Activated CD4-positive, alpha-beta T cell treated with anti-CD3 and anti-CD28 coated beads for 36 hours (primary cell): ENCODE measurements at regions not wholly inside any gene's neighbourhood (a gene's known extent, or its start where the extent isn't known, plus 50 kb on each side); places are given as distances from the start of the nearest gene placed in this dataset.
A peak's percentile ranks its signal among the peaks of the same experiment; 100 is the strongest.

Experiments
- ATAC-seq: fragments of 200-7000 bp; cut with Tn5 transposase; one replicate; pipeline ENCODE4 v1.10.0; 2021; ENCODE audit warnings: mild to moderate bottlenecking, moderate library complexity
- CTCF ChIA-PET: fragments of 350-600 bp; sonication (Branson Sonifier 250); formaldehyde crosslinking; loops from one replicate; lab custom pipeline; 2021; ENCODE audit warnings: antibody characterized with exemption; lab: Charles Lee
- POLR2A ChIA-PET: fragments of 350-600 bp; sonication (Branson Sonifier 250); formaldehyde crosslinking; loops from one replicate; lab custom pipeline; 2021; ENCODE audit warnings: antibody characterized with exemption, inconsistent platforms; lab: Charles Lee
- DNase-seq: peaks from one replicate; pipeline ENCODE4 v3.0.0-alpha.2; 2020
- H3K27ac Mint-ChIP-seq: one replicate; pipeline ENCODE4 v1.8.0; 2021; ENCODE audit warnings: mixed read lengths
- H3K27me3 Mint-ChIP-seq: one replicate; pipeline ENCODE4 v1.8.0; 2021; ENCODE audit warnings: mixed read lengths
- H3K36me3 Mint-ChIP-seq: one replicate; pipeline ENCODE4 v1.8.0; 2021; ENCODE audit warnings: low read depth, mixed read lengths
- H3K4me1 Mint-ChIP-seq: one replicate; pipeline ENCODE4 v1.8.0; 2021; ENCODE audit warnings: mixed read lengths
- H3K4me3 Mint-ChIP-seq: one replicate; pipeline ENCODE4 v1.8.0; 2021; ENCODE audit warnings: mild to moderate bottlenecking, moderate library complexity, mixed read lengths
- H3K9me3 Mint-ChIP-seq: one replicate; pipeline ENCODE4 v1.8.0; 2021; ENCODE audit warnings: low read depth, mixed read lengths
- intact Hi-C, 2 experiments: fragments of 100-400 bp; cut with DNase I in 1 of 2; cut with micrococcal nuclease in 1 of 2; formaldehyde crosslinking; loops; one replicate each; pipeline versions ENCODE4 v1.14.2 to v1.15.1; 2022 to 2024; cut with DNase I, micrococcal nuclease

DNA sequence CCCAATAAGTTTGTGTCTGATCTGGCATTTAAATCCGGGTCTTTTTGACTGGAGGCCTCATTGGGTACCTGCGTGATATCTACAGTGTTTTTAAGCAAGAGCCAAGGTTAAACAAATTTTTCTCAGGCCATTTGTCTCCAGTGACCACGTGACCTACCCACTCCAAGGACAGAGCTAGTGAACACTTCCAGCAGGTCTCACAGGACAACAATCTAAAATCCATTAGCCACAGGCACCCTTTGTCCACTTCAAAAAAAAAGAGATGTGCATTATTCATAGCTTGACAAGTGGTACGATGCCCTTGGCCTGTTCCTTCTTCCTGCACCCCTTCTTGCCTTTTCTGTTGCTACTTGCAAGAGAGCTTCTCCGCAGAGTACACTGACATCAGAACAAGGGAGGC lies 109.6 kb upstream of the GSC start:
- intact Hi-C loops = no loop called here
- DNase-seq (no peak), ATAC-seq (no peak)
- ChIA-PET CTCF (interaction anchor here (0.6 kb wide), 1 partner anchor 131 kb away, joined by 4 read pairs; no protein-coding TSS in a partner anchor), POLR2A (interaction anchor here (0.5 kb wide), 1 partner anchor 149 kb away, joined by 3 read pairs; no protein-coding TSS in a partner anchor)
- Mint-ChIP-seq H3K36me3 (no peaks in the 10 kb centered on the region), H3K4me1 (no peaks in the 10 kb centered on the region), H3K4me3 (no peak overlapping the region), H3K9me3 (no peaks in the 10 kb centered on the region), H3K27me3 (peaks cover 6% of the 10 kb centered on the region), H3K27ac (no peak overlapping the region)

DNA sequence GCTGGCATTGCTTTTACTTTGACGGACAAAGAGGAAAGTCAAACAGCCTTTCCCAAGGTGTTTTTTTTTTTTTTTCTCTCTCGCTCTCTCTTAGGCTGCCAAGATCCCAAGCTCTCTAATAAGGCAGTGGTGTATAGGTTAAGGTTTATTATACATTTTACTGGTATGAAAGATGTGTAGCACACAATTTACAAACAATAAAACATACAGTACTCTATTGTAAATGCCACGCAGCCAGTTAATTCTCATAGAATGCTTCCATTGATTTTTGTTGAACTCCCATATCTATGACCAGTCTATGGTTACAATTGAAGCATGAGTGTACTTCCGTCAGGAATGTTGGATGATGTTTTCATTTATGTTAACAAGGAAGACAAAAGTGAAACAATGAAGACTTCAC lies 106.4 kb upstream of the GSC start:
- H3K4me1 Mint-ChIP-seq = no peaks in the 10 kb centered on the region

DNA sequence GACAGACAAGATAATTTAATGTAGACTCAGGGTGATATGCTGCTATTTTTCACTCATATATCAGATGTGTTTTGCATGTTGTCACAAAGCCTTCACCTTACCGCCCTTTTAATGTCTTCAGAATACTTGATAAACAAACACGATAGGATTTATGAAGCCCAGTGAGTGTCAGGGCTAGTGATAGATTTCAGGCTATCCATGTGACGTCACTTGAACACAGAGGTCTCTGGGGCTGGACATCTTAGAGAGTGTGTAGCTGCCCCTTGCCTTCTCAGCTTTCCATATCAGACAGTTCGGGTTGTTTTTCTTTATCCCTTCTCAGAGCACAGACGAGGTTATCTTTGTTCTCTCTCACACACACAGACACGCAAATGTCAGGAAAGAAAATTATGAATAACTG lies 105.3 kb upstream of the GSC start:
- H3K4me3 Mint-ChIP-seq = no peak overlapping the region
- CTCF ChIA-PET = no interaction called here
- ATAC-seq = no peak

More for the DNA sequence above, 106.4 kb upstream of the GSC start:
- DNase-seq (no peak), ATAC-seq (no peak)
- no peak overlapping the region for H3K4me3 Mint-ChIP-seq
- intact Hi-C loops = no loop called here
- no peak overlapping the region for H3K27ac Mint-ChIP-seq
- CTCF ChIA-PET = no interaction called here
- peaks cover 9% of the 10 kb centered on the region for H3K27me3 Mint-ChIP-seq
- H3K36me3 Mint-ChIP-seq = no peaks in the 10 kb centered on the region
- POLR2A ChIA-PET = no interaction called here
- no peaks in the 10 kb centered on the region for H3K9me3 Mint-ChIP-seq

DNA sequence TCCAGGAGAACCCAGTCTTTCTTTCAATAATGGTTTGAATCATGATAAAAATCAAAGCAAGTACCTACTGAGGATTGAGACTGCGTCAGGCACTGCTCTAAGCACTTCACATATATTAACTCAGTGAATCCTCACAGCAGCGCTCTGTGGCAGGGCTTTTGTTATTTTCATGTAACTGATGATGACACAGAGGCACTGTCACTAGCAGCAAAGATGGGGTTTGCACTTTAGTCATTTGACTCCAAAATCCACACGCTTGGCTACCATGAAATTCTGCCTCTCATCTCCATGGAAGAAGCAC lies 98.8 kb upstream of the GSC start:
- DNase-seq = no peak
- Mint-ChIP-seq H3K9me3 (no peaks in the 10 kb centered on the region), H3K36me3 (no peaks in the 10 kb centered on the region), H3K4me3 (no peak overlapping the region), H3K4me1 (no peaks in the 10 kb centered on the region), H3K27me3 (peaks cover 20% of the 10 kb centered on the region), H3K27ac (no peak overlapping the region)
- ChIA-PET POLR2A (no interaction called here), CTCF (no interaction called here)
- intact Hi-C loops = no loop called here
- ATAC-seq = no peak

More for the DNA sequence above, 105.3 kb upstream of the GSC start:
- Mint-ChIP-seq H3K27ac (no peak overlapping the region), H3K9me3 (no peaks in the 10 kb centered on the region), H3K36me3 (no peaks in the 10 kb centered on the region), H3K4me1 (no peaks in the 10 kb centered on the region), H3K27me3 (peaks cover 12% of the 10 kb centered on the region)
- no peak for DNase-seq
- intact Hi-C loops = no loop called here
- POLR2A ChIA-PET = no interaction called here

DNA sequence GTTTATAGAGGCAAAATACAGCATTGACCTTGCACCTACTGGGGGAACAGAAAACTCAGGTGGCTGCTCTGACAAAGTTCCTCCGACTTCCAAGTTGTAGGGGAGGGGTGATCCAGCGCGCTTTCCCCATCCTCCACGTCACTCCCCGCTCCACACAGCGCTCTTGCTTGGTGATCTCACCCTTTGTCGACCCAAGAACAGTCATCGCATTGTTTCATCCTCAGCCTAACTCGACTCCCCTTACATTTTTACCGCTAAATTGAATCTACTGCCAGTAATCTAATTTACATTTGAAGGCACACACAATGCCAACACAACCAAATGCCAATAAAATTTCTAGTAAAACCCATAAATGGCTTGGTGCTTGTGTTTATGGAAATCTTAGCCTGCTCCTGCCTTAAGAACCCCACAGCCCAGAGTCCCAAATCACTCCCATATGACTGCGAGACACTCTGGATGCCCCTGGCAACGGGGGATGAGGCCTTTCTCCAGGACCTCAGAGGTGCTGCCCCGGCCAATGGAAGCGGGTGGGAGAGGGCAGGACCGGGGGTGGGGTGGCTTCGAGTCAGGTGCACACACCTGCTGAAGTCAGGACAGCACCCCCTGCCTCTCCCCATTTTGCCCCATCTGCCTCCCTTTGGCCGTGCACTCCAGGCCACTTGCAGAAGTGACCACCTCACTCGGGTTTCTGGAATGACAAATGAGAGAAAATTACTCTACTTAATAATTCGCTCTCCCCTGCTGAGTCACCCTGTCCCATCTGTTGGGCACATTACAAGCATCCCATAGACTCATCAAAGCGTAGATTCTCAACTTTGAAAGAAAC lies 98.2 kb upstream of the GSC start:
- Mint-ChIP-seq H3K36me3 (no peaks in the 10 kb centered on the region), H3K27ac (no peak overlapping the region), H3K9me3 (no peaks in the 10 kb centered on the region), H3K4me3 (no peak overlapping the region), H3K27me3 (peaks cover 16% of the 10 kb centered on the region), H3K4me1 (no peaks in the 10 kb centered on the region)
- ChIA-PET POLR2A (no interaction called here), CTCF (no interaction called here)
- ATAC-seq (no peak), DNase-seq (no peak)
- intact Hi-C loops = no loop called here

DNA sequence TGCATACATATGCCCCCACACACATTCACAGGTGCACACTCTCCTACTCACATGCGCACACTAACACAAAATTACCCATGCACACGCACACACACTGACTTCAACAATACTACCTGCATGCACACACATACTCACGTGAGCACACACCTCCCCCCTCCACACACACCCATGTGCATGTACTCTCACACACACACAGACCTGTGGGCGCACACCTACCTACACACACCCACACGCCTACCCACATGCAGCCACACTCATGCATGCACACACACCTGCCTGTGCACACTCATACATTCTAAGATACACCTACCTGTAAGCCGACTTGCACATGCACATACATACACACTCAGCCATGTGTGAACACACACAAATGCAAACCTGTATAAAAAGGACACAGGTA lies 97.3 kb upstream of the GSC start:
- CTCF ChIA-PET = no interaction called here
- DNase-seq (no peak), ATAC-seq (no peak)
- Mint-ChIP-seq H3K4me3 (no peak overlapping the region), H3K9me3 (no peaks in the 10 kb centered on the region), H3K27me3 (peaks cover 16% of the 10 kb centered on the region), H3K27ac (no peak overlapping the region), H3K4me1 (no peaks in the 10 kb centered on the region), H3K36me3 (no peaks in the 10 kb centered on the region)
- intact Hi-C loops = no loop called here
- POLR2A ChIA-PET = no interaction called here

DNA sequence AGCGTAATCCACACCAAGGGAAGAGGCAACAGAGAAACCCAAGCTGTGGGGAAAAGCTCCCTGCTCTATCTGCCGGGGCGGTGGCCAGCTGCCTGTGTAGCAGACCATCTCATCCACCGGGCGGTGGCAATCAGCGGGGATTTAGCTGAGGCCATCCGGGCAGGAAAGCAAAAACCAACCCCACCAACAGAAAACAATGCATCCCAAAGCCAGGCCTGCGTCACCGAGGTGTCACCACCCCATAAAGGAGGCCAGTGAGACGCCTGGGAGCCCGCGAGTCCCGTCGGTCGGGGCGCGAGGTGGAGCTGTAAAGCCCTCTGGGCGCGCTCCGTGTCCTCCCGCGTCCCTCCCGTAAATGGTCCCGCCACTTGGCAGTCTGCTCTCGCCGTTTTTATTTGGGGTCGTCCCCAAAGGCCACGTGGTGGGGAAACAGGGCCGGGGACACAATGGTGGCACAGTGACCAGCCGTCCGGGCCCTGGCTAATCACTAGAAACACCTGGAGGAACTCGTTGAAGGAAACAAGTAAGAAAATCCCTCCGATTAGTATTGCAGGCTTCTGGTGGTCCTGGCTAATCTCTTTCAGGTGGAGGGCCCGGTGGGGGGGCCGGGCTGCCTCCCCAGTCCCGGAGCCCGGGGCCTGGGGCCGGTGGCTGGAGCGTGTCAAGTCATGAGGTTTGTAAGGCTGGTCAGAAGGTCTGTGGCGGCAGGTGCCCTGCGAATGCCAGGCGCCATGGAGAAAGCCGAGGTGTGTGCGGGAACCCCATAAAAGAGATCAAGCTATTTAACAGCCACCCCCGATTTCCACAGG lies 94.7 kb upstream of the GSC start:
- CTCF ChIA-PET = no interaction called here
- Mint-ChIP-seq H3K27me3 (peaks cover 22% of the 10 kb centered on the region), H3K9me3 (no peaks in the 10 kb centered on the region), H3K36me3 (no peaks in the 10 kb centered on the region), H3K4me3 (no peak overlapping the region), H3K4me1 (no peaks in the 10 kb centered on the region), H3K27ac (no peak overlapping the region)
- DNase-seq = peak; percentile 8
- no peak for ATAC-seq
- intact Hi-C loops = no loop called here
- POLR2A ChIA-PET = no interaction called here

DNA sequence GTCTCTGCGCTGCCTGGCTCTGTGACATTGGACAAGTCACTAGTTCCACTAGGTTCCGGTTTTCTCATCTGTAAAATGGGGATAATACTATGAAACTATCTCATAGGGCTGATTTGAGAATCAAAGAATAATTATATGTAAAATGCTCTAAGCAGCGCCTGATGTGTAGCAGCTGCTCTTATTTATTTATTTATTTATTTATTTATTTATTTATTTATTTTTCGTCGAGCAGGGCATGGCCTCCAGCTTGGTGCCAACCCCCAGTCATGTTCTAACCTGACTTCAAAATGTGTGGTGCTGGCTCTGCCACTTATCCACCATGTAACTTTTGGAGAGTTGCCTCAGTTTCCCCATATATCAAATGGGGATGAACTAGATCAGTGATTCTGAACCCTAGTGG lies 93.5 kb upstream of the GSC start:
- H3K4me3 Mint-ChIP-seq = no peak overlapping the region
- peaks cover 23% of the 10 kb centered on the region for H3K27me3 Mint-ChIP-seq
- H3K27ac Mint-ChIP-seq = no peak overlapping the region
- POLR2A ChIA-PET = no interaction called here
- CTCF ChIA-PET = no interaction called here
- no peaks in the 10 kb centered on the region for H3K9me3 Mint-ChIP-seq
- H3K36me3 Mint-ChIP-seq = no peaks in the 10 kb centered on the region
- DNase-seq (no peak), ATAC-seq (no peak)
- intact Hi-C loops = no loop called here
- no peaks in the 10 kb centered on the region for H3K4me1 Mint-ChIP-seq

DNA sequence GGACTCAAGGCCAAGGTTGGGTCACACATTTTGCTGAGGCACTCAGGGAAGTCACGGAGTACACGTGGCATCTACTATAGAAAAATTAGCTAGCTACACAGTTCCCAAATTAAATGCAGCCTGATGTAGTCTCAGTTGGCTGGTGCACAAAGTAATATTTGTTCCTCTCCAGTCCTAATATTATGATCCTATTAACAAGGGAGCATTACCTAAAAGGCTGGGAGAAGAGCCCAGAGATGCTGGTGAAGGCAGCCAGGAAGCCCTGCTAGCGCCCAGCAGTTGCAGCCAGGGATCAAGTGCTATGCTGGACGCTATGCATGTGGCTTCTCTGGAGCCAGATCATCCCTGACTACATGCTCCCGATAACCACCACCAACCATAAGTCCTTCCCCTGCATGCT lies 88.0 kb upstream of the GSC start:
- no peak overlapping the region for H3K27ac Mint-ChIP-seq
- H3K4me1 Mint-ChIP-seq = no peaks in the 10 kb centered on the region
- ChIA-PET POLR2A (no interaction called here), CTCF (no interaction called here)
- H3K9me3 Mint-ChIP-seq = peaks cover 2% of the 10 kb centered on the region
- no peaks in the 10 kb centered on the region for H3K36me3 Mint-ChIP-seq
- ATAC-seq = no peak
- no peak for DNase-seq
- intact Hi-C loops = no loop called here
- no peak overlapping the region for H3K4me3 Mint-ChIP-seq
- H3K27me3 Mint-ChIP-seq = peaks cover 24% of the 10 kb centered on the region

DNA sequence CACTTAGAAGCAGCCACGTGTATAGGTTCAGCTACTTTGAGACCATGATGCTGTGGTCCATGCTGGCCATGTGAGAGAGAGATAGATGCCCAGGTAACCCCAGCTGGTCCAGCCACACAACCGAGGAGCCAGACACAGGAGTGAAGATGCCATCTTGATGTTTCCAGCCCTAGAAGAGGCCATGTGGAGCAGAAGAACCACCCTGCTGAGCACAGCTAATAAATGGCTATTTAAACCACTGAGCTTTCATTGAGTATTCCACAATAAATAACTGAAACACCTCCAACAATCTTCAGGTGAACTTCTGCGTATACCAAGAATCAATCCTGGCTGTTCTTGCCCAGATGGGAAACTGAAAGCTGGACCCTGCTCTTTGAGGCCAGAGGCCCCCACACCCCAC lies 84.0 kb upstream of the GSC start:
- DNase-seq (no peak), ATAC-seq (no peak)
- H3K9me3 Mint-ChIP-seq = peaks cover 2% of the 10 kb centered on the region
- peaks cover 10% of the 10 kb centered on the region for H3K27me3 Mint-ChIP-seq
- H3K4me1 Mint-ChIP-seq = no peaks in the 10 kb centered on the region
- intact Hi-C loops = no loop called here
- no peaks in the 10 kb centered on the region for H3K36me3 Mint-ChIP-seq
- CTCF ChIA-PET = no interaction called here
- POLR2A ChIA-PET = no interaction called here
- H3K27ac Mint-ChIP-seq = no peak overlapping the region
- H3K4me3 Mint-ChIP-seq = no peak overlapping the region

DNA sequence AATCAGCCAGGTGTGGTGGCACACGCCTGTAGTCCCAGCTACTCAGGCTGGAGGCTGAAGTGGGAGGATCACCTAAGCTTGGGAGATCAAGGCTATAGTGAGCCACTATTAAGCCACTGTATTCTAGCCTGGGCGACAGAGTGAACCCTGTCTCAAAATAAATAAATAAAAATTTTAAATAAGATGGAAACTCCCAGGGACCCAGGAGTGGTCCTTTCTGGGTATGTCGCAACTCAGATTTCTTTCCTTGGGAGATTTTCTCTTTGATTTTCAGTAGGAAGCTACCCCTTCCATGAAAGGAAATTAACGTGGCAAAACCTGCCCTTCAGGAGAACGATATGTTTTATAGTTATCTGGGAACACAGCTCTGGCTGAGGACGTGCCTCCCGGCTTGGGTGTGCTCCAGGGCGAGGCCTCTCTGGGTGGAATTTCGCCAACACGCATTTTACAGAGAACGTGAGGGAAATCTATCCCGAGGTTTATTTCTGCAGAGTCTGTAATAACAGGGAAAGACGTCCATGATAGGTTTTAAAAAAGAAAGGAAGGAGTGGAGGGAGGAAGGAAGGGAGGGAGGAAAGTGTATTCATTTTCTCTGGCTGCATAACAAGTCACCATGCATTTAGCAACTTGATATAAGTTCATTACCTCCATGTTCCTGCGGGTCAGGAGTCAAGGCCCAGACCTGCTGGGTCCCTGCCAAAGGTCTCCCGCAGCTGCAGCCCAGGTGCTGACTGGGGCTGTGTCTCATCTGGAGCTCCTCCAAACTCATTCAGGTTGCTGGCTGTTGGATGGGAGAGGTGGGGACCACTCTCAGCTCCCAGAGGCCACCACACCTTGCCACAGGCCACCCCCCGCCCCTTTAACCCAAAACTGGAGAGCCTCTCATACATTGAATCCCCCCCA lies 80.6 kb upstream of the GSC start:
- no peak for ATAC-seq
- CTCF ChIA-PET = interaction anchor here (0.7 kb wide), 1 partner anchor 143 kb away, joined by 3 read pairs; no protein-coding TSS in a partner anchor
- Mint-ChIP-seq H3K27ac (no peak overlapping the region), H3K36me3 (no peaks in the 10 kb centered on the region), H3K9me3 (peaks cover 2% of the 10 kb centered on the region), H3K27me3 (peaks cover 3% of the 10 kb centered on the region), H3K4me3 (no peak overlapping the region), H3K4me1 (no peaks in the 10 kb centered on the region)
- POLR2A ChIA-PET = no interaction called here
- intact Hi-C loops = no loop called here
- DNase-seq = no peak
